GM12875 (cell line): ENCODE measurements at regions not wholly inside any gene's neighbourhood (a gene's known extent, or its start where the extent isn't known, plus 50 kb on each side); places are given as distances from the start of the nearest gene placed in this dataset.

Source experiments
- H3K4me3 ChIP-seq: one replicate; pipeline ENCODE4 v1.5.1; 2011; ENCODE audit warnings: low read depth, low read length, control low read depth
- CTCF ChIP-seq: IDR thresholded peaks from 2 replicates; pipeline ENCODE4 v1.5.1; 2011; ENCODE audit warnings: low read depth, mild to moderate bottlenecking, control low read depth, inconsistent platforms, low read length, moderate library complexity, borderline replicate concordance; ENCODE audit not compliant: insufficient read depth

- no peak for TF ChIP-seq CTCF
Measured at GRCh38 chr10:29858702-29859267, 200.6 kb downstream of the JCAD start.

GRCh38 chr10:29857843-29858701, 201.3 kb downstream of the JCAD start:
- 0 out of 2 replicates have a peak, but pooled peaks have one; percentile 19 for TF ChIP-seq CTCF
- no peak overlapping the region for H3K4me3 ChIP-seq

More at GRCh38 chr10:29858702-29859267, 200.6 kb downstream of the JCAD start:
- H3K4me3 ChIP-seq = no peak overlapping the region

- no peak for TF ChIP-seq CTCF
- no peak overlapping the region for H3K4me3 ChIP-seq
Measured at GRCh38 chr10:29856295-29856694, 203.1 kb downstream of the JCAD start.

- no peak for TF ChIP-seq CTCF
- no peak overlapping the region for H3K4me3 ChIP-seq
Measured at GRCh38 chr10:29853913-29854312, 205.5 kb downstream of the JCAD start.

- no peak overlapping the region for H3K4me3 ChIP-seq
- no peak for TF ChIP-seq CTCF
Measured at GRCh38 chr10:29851241-29851640, 208.1 kb downstream of the JCAD start.

DNA sequence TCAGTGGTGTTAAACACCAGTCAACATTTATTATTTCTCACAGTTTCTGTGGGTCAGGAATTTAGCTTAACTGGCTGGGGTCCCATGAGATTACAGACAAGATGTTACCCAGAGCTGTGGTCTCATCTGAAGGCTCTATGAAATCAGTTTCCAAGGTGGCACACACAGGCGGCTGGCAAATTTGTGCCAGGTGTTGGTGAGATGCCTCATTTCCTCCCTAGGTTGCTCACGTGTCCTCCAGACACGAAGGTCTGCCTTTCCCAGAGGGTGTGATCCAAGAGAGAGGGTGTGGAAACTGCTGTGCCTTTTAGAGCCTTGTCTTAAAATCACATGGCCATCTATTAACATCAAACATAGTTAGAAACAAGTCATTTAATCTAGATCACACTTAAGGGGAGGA, 209.0 kb downstream of the JCAD start:
- no peak for TF ChIP-seq CTCF
- no peak overlapping the region for H3K4me3 ChIP-seq

- H3K4me3 ChIP-seq = no peak overlapping the region
- TF ChIP-seq CTCF = no peak
Measured at GRCh38 chr10:29849886-29850285, 209.5 kb downstream of the JCAD start.
